Parathyroid adenoma (tissue), 2 donors: ENCODE measurements at regions not wholly inside any gene's neighbourhood (a gene's known extent, or its start where the extent isn't known, plus 50 kb on each side); places are given as distances from the start of the nearest gene placed in this dataset.

Experiments used
- H2AFZ ChIP-seq: fragments of 300-600 bp; sonication (generic); one replicate; pipeline ENCODE4 v1.7.0; 2017; ENCODE audit warnings: antibody characterized with exemption, mild to moderate bottlenecking
- H3K27ac ChIP-seq: fragments of 300-600 bp; sonication (generic); one replicate; pipeline ENCODE4 v1.7.0; 2017
- H3K27me3 ChIP-seq: fragments of 300-600 bp; sonication (generic); one replicate; pipeline ENCODE4 v1.7.0; 2017; ENCODE audit warnings: low read length; ENCODE audit not compliant: control insufficient read depth, insufficient read depth
- H3K36me3 ChIP-seq: fragments of 300-600 bp; sonication (generic); one replicate; pipeline ENCODE4 v1.7.0; 2017; ENCODE audit warnings: low read length; ENCODE audit not compliant: control insufficient read depth, insufficient read depth
- H3K4me1 ChIP-seq: fragments of 300-600 bp; sonication (generic); one replicate; pipeline ENCODE4 v1.7.0; 2017; ENCODE audit warnings: control low read depth
- H3K4me2 ChIP-seq: fragments of 300-600 bp; sonication (generic); one replicate; pipeline ENCODE4 v1.7.0; 2017; ENCODE audit warnings: low read length
- H3K4me3 ChIP-seq: fragments of 300-600 bp; sonication (generic); one replicate; pipeline ENCODE4 v1.7.0; 2017; ENCODE audit warnings: low read depth, low read length
- H3K79me2 ChIP-seq: fragments of 300-600 bp; sonication (generic); one replicate; pipeline ENCODE4 v1.7.0; 2017; ENCODE audit warnings: control low read depth
- H3K9ac ChIP-seq: fragments of 300-600 bp; sonication (generic); one replicate; pipeline ENCODE4 v1.7.0; 2017; ENCODE audit warnings: mild to moderate bottlenecking
- H3K9me3 ChIP-seq: fragments of 300-600 bp; sonication (generic); one replicate; pipeline ENCODE4 v1.7.0; 2017; ENCODE audit warnings: low read length; ENCODE audit not compliant: control insufficient read depth
- CTCF ChIP-seq: fragments of 300-600 bp; sonication (generic); IDR thresholded peaks from one replicate; pipeline ENCODE4 v1.7.0; 2017; ENCODE audit warnings: antibody characterized with exemption, mild to moderate bottlenecking
- donor health status: primary hyperparathyroidism.

GRCh38 chr6:141133836-141134235 lies 998.9 kb upstream of the GJE1 start:
- Histone ChIP-seq H3K27me3 (no peaks in the 10 kb centered on the region), H3K9ac (no peak overlapping the region), H3K4me1 (no peaks in the 10 kb centered on the region), H2AFZ (no peak overlapping the region), H3K27ac (no peak overlapping the region), H3K4me3 (no peak overlapping the region), H3K36me3 (no peaks in the 10 kb centered on the region), H3K9me3 (no peaks in the 10 kb centered on the region), H3K79me2 (no peaks in the 10 kb centered on the region), H3K4me2 (no peak overlapping the region)
- TF ChIP-seq CTCF, result no peak

- Histone ChIP-seq H3K27me3 (no peaks in the 10 kb centered on the region), H3K36me3 (no peaks in the 10 kb centered on the region), H3K9me3 (no peaks in the 10 kb centered on the region), H2AFZ (no peak overlapping the region), H3K4me3 (no peak overlapping the region), H3K79me2 (no peaks in the 10 kb centered on the region), H3K9ac (no peak overlapping the region), H3K27ac (no peak overlapping the region), H3K4me1 (no peaks in the 10 kb centered on the region), H3K4me2 (no peak overlapping the region)
- no peak for TF ChIP-seq CTCF
Measured at GRCh38 chr6:141133346-141133745, 999.4 kb upstream of the GJE1 start.

- H3K4me2 ChIP-seq, result no peak overlapping the region
- H2AFZ ChIP-seq, result no peak overlapping the region
- H3K9me3 ChIP-seq, result no peaks in the 10 kb centered on the region
- H3K27ac ChIP-seq, result no peak overlapping the region
- H3K4me3 ChIP-seq, result no peak overlapping the region
- no peaks in the 10 kb centered on the region for H3K79me2 ChIP-seq
- no peaks in the 10 kb centered on the region for H3K36me3 ChIP-seq
- no peaks in the 10 kb centered on the region for H3K4me1 ChIP-seq
- no peak overlapping the region for H3K9ac ChIP-seq
- no peak for TF ChIP-seq CTCF
- no peaks in the 10 kb centered on the region for H3K27me3 ChIP-seq
Measured at GRCh38 chr6:141131616-141132015, 1001.1 kb upstream of the GJE1 start.

- Histone ChIP-seq H3K9ac (no peak overlapping the region), H3K4me1 (no peaks in the 10 kb centered on the region), H3K9me3 (no peaks in the 10 kb centered on the region), H2AFZ (no peak overlapping the region), H3K4me2 (no peak overlapping the region), H3K36me3 (no peaks in the 10 kb centered on the region), H3K79me2 (no peaks in the 10 kb centered on the region), H3K27me3 (no peaks in the 10 kb centered on the region), H3K27ac (no peak overlapping the region), H3K4me3 (no peak overlapping the region)
- no peak for TF ChIP-seq CTCF
Measured at GRCh38 chr6:141123497-141123896, 1009.2 kb upstream of the GJE1 start.

- Histone ChIP-seq H3K4me3 (no peak overlapping the region), H3K4me2 (no peak overlapping the region), H2AFZ (peak overlapping the region; percentile 34), H3K27me3 (no peaks in the 10 kb centered on the region), H3K4me1 (no peaks in the 10 kb centered on the region), H3K36me3 (no peaks in the 10 kb centered on the region), H3K27ac (no peak overlapping the region), H3K79me2 (no peaks in the 10 kb centered on the region), H3K9me3 (no peaks in the 10 kb centered on the region), H3K9ac (no peak overlapping the region)
- no peak for TF ChIP-seq CTCF
Measured at GRCh38 chr6:141123049-141123448, 1009.7 kb upstream of the GJE1 start.
